Loucy (cell line): ENCODE measurements at regions not wholly inside any gene's neighbourhood (a gene's known extent, or its start where the extent isn't known, plus 50 kb on each side); places are given as distances from the start of the nearest gene placed in this dataset.

Experiments used
- H2AFZ ChIP-seq: fragments of 200-600 bp; sonication (generic); 2 replicates; pipeline ENCODE4 v1.6.0; 2016; ENCODE audit warnings: antibody characterized with exemption, mild to moderate bottlenecking, low read length, moderate library complexity
- H3F3A ChIP-seq: fragments of 200-600 bp; 2 replicates; pipeline ENCODE4 v1.6.0; 2016; ENCODE audit warnings: antibody characterized with exemption, low read depth, mild to moderate bottlenecking
- H3K27me3 ChIP-seq: fragments of 200-600 bp; sonication (generic); 2 replicates; pipeline ENCODE4 v1.6.1; 2014; ENCODE audit warnings: low read length, mild to moderate bottlenecking; ENCODE audit not compliant: insufficient read depth, poor library complexity, severe bottlenecking
- H3K36me3 ChIP-seq: fragments of 200-600 bp; sonication (generic); 2 replicates; pipeline ENCODE4 v1.6.1; 2016; ENCODE audit warnings: low read length; ENCODE audit not compliant: insufficient read depth
- H3K4me1 ChIP-seq: fragments of 200-600 bp; sonication (generic); 2 replicates; pipeline ENCODE4 v1.5.1; 2014; ENCODE audit warnings: low read length, mild to moderate bottlenecking; ENCODE audit not compliant: insufficient read depth, poor library complexity, severe bottlenecking
- H3K4me2 ChIP-seq: fragments of 200-600 bp; sonication (generic); 2 replicates; pipeline ENCODE4 v1.6.0; 2014; ENCODE audit warnings: antibody characterized with exemption, low read length, low read depth, mild to moderate bottlenecking; ENCODE audit not compliant: poor library complexity, severe bottlenecking
- H3K4me3 ChIP-seq: fragments of 200-600 bp; sonication (generic); 2 replicates; pipeline ENCODE4 v1.5.1; 2014; ENCODE audit warnings: low read length, mild to moderate bottlenecking, mixed read lengths; ENCODE audit not compliant: poor library complexity, severe bottlenecking
- H3K79me2 ChIP-seq: fragments of 200-600 bp; sonication (generic); 2 replicates; pipeline ENCODE4 v1.6.1; 2014; ENCODE audit warnings: low read length; ENCODE audit not compliant: insufficient read depth
- H3K9ac ChIP-seq: fragments of 200-600 bp; sonication (generic); 2 replicates; pipeline ENCODE4 v1.6.0; 2014; ENCODE audit warnings: mild to moderate bottlenecking, low read depth, low read length, moderate library complexity; ENCODE audit not compliant: poor library complexity, severe bottlenecking
- H3K9me2 ChIP-seq: fragments of 200-600 bp; sonication (generic); replicated peaks from 2 replicates; pipeline ENCODE4 v1.6.1; 2016; ENCODE audit warnings: low read depth, low read length, mixed read lengths
- H3K9me3 ChIP-seq: fragments of 200-600 bp; sonication (generic); 2 replicates; pipeline ENCODE4 v1.6.1; 2014; ENCODE audit warnings: mild to moderate bottlenecking, antibody characterized with exemption, low read length, low read depth; ENCODE audit not compliant: insufficient read depth
- H4K20me1 ChIP-seq: fragments of 200-600 bp; sonication (generic); 2 replicates; pipeline ENCODE4 v1.6.0; 2014; ENCODE audit warnings: antibody characterized with exemption, low read length, mild to moderate bottlenecking; ENCODE audit not compliant: insufficient read depth, poor library complexity, severe bottlenecking
- CTCF ChIP-seq: fragments of 200-600 bp; sonication (generic); conservative IDR thresholded peaks from 2 replicates; pipeline ENCODE4 v1.5.1; 2014; ENCODE audit warnings: mild to moderate bottlenecking, antibody characterized with exemption, low read length
- EZH2phosphoT487 ChIP-seq: fragments of 200-600 bp; IDR thresholded peaks from 2 replicates; pipeline ENCODE4 v1.6.1; 2018; ENCODE audit warnings: antibody characterized with exemption, mild to moderate bottlenecking, moderate library complexity, borderline replicate concordance

- no peaks in the 10 kb centered on the region for H4K20me1 ChIP-seq
- H3K9ac ChIP-seq: no peak overlapping the region
- no peak overlapping the region for H3K4me3 ChIP-seq
- no peak overlapping the region for H3K4me2 ChIP-seq
- TF ChIP-seq CTCF: no peak
- no peaks in the 10 kb centered on the region for H3K9me2 ChIP-seq
- H3K79me2 ChIP-seq: no peaks in the 10 kb centered on the region
- no peak overlapping the region for H2AFZ ChIP-seq
- no peaks in the 10 kb centered on the region for H3K36me3 ChIP-seq
- no peaks in the 10 kb centered on the region for H3K9me3 ChIP-seq
- H3F3A ChIP-seq: no peaks in the 10 kb centered on the region
- no peaks in the 10 kb centered on the region for H3K4me1 ChIP-seq
- H3K27me3 ChIP-seq: no peaks in the 10 kb centered on the region
Measured at GRCh38 chr14:38400751-38401150, 144.9 kb upstream of the CLEC14A start.

GRCh38 chr14:38399652-38400051 is 143.8 kb upstream of the CLEC14A start:
- Histone ChIP-seq H3K4me2 (no peak overlapping the region), H3K4me1 (no peaks in the 10 kb centered on the region), H3K9me3 (no peaks in the 10 kb centered on the region), H2AFZ (no peak overlapping the region), H3K36me3 (no peaks in the 10 kb centered on the region), H3K4me3 (no peak overlapping the region), H3K79me2 (no peaks in the 10 kb centered on the region), H3K9ac (no peak overlapping the region), H3K9me2 (no peaks in the 10 kb centered on the region), H3F3A (no peaks in the 10 kb centered on the region), H3K27me3 (no peaks in the 10 kb centered on the region), H4K20me1 (no peaks in the 10 kb centered on the region)
- TF ChIP-seq CTCF (no peak), EZH2phosphoT487 (no peak)

- Histone ChIP-seq H3K4me2 (no peak overlapping the region), H3K9me2 (no peaks in the 10 kb centered on the region), H3K79me2 (no peaks in the 10 kb centered on the region), H3K27me3 (no peaks in the 10 kb centered on the region), H3K9ac (no peak overlapping the region), H3F3A (no peaks in the 10 kb centered on the region), H4K20me1 (no peaks in the 10 kb centered on the region), H3K4me1 (no peaks in the 10 kb centered on the region), H3K36me3 (no peaks in the 10 kb centered on the region), H3K9me3 (no peaks in the 10 kb centered on the region), H3K4me3 (no peak overlapping the region), H2AFZ (no peak overlapping the region)
- TF ChIP-seq EZH2phosphoT487 (no peak), CTCF (no peak)
Measured at GRCh38 chr14:38394767-38395166, 138.9 kb upstream of the CLEC14A start.
